Fibroblast of gingiva (primary cell): ENCODE measurements at regions not wholly inside any gene's neighbourhood (a gene's known extent, or its start where the extent isn't known, plus 50 kb on each side); places are given as distances from the start of the nearest gene placed in this dataset.
"Not testable (repeated sequence)": the region's sequence is repeated elsewhere in the genome, so short reads cannot be mapped to it uniquely, and the experiment has no call there.

Source experiments
- DNase-seq: peaks from one replicate; pipeline ENCODE4 v3.0.0-alpha.2; 2011; ENCODE audit warnings: low read depth

DNA sequence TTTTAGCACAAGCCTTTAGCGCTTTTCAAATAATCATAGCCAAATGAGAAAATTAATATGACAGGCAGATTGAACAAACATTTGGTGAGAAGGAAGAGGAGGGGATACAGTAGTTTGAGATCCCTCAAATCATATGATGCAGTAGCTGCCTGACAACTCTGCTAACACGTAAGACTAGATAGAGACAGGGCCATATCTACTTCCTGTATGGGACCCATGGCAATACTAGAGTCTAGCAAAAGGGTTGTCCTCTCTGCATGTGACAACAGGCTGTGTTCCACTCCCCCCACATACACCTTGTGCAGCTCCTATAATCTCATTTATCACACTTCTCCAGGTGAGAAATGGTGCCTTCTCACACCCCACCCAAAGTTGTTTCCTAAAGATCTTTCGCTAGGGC lies 106.3 kb upstream of the NBPF26 start:
- DNase-seq, result not testable (repeated sequence)

GRCh38 chr1:120619867-120620692 lies 103.7 kb upstream of the NBPF26 start:
- DNase-seq, result not testable (repeated sequence)

- not testable (repeated sequence) for DNase-seq
Observed at GRCh38 chr1:120620693-120620969, 103.1 kb upstream of the NBPF26 start.

DNA sequence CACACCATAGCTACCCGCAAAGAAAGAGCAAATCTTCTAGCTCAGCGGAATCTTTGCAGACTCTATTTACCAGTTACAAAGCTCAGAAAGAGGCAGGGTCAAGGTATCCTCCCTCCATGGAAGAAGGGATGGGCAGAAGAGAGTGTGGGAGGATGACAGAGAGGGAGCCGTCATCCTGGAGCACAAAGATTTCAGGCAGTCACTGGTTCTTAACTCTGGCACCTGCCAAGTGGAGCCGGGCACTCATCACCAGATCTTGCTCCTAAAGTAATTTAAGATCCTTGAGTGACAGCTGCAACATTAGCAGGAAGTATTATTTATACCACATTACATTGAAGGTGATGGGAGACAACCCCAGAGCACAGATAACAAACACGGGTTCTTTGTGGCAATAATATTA lies 102.5 kb upstream of the NBPF26 start:
- not testable (repeated sequence) for DNase-seq

- DNase-seq, result not testable (repeated sequence)
Observed at GRCh38 chr1:120623539-120623938, 100.2 kb upstream of the NBPF26 start.

GRCh38 chr1:120624565-120625064 lies 99.1 kb upstream of the NBPF26 start:
- not testable (repeated sequence) for DNase-seq

DNA sequence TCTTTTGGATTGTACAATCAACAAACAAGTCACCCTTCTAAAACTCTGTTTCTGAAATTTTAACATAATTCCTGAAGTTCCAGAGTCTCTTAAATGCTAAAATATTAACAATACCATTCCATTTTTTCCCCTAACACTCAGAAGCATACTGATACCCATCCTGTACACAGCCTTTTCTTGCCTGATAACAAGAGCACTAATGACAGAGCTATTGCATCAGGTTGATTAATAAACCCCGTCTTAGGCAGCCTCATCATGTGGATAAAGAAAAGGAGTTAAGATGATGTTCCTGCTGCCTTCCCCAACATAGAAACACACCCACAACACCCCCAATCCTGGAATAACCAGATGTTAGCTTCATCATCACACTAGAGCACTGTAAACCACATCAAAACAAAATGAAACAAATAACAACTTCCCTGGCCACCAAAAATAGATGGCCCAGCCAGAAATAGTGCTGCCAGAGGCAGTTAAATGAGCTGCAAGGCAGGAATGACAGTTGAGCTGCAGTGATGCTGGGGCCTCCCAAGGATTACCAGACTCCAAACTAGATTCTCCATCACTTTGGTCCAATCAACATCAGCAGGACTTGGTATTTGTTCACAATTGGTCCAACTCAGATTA lies 93.8 kb upstream of the NBPF26 start:
- not testable (repeated sequence) for DNase-seq

- not testable (repeated sequence) for DNase-seq
Observed at GRCh38 chr1:120634816-120635806, 88.6 kb upstream of the NBPF26 start.

- not testable (repeated sequence) for DNase-seq
Observed at GRCh38 chr1:120640261-120641013, 83.3 kb upstream of the NBPF26 start.

DNA sequence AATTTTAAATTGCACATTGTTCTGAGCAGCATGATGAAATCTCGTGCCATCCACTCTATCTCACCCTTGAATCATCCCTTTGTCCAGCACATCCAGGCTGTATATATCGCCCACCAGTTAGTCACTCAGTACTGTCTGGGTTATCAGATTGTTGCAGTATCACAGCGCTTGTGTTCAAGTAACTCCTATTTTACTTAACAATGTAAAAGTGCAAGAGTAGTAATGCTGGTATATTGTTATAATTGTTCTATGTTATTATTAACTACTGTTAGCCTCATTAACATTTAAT lies 82.8 kb upstream of the NBPF26 start:
- DNase-seq, result not testable (repeated sequence)

- not testable (repeated sequence) for DNase-seq
Observed at GRCh38 chr1:120647182-120647581, 76.6 kb upstream of the NBPF26 start.

GRCh38 chr1:120648915-120649623 lies 74.7 kb upstream of the NBPF26 start:
- DNase-seq, result not testable (repeated sequence)

- not testable (repeated sequence) for DNase-seq
Observed at GRCh38 chr1:120649730-120650129, 74.0 kb upstream of the NBPF26 start.

DNA sequence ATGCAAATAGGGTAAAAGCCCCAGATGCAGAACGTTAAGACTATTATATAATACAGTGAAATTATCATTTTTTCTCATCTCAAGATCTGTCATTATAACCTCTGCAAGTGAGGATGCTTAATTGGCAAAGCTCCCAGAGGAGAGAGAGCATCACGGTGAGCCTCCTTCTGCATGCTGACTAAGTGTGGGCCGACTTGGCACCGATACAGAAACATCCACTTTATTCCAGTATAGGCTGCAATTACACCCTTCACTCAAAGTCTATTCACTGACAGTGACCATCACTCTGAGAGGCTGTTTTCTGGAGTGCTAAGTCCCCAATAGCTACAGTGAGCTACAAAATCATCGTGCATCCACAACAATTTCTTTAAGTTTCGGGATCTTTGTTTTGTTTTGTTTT lies 69.6 kb upstream of the NBPF26 start:
- not testable (repeated sequence) for DNase-seq

DNA sequence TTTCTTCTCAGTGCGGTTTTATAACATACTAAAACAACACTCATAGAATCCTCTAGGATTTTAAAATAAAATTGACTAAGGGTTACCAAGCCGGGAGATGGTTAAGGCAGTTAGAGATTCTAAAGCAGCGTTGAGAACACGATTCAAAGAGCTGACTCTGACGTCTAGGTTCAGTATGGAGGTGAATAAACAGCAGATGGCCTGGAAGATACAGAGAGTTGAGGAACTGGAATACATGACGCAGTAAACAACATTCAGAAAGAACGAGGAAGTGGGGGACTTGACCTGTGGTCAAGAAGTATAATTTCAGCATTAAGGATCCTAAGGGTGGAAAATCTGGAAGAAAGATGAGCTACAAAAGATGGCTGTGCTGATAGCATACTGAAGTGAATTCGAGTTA lies 68.4 kb upstream of the NBPF26 start:
- DNase-seq, result not testable (repeated sequence)

DNA sequence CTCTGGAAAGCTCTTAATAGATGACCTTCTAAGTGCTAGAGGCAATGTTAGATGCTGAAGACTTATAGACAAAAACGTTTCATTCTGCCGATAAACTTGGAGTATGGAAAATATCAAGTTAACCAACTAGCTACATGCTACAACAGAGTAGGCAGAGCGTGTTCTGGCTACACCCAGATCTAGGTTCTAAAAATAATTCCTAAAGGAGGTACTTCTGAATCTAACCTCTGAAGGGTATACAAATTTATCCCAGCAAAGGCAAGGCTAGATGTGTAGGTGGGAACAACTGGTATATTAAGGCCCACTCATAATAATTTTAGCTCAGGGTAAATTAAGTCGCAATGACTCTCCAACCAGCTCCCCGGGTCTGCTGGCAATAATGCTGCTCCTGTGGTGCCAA lies 67.6 kb upstream of the NBPF26 start:
- DNase-seq, result not testable (repeated sequence)

DNA sequence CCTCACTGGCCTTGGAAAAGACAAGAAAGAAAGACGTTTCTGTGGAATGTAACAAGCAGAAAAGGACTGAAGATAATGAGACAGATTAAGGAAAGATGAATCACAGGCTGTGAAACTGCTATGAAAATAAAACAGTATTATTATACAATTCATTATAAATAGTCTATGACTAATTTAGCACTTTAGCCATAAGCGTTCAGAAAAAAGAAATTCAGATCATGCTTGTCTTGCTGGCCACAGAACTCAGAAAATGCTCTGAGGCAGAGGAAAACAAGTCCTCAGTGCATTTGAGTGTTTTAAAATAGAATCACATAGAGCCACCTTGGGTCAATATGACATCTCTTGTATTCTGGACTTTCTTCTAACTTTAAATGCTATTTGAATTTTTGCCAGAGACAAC lies 65.9 kb upstream of the NBPF26 start:
- not testable (repeated sequence) for DNase-seq

- DNase-seq, result not testable (repeated sequence)
Observed at GRCh38 chr1:120658622-120659021, 65.1 kb upstream of the NBPF26 start.

GRCh38 chr1:120659133-120659532 lies 64.6 kb upstream of the NBPF26 start:
- not testable (repeated sequence) for DNase-seq

DNA sequence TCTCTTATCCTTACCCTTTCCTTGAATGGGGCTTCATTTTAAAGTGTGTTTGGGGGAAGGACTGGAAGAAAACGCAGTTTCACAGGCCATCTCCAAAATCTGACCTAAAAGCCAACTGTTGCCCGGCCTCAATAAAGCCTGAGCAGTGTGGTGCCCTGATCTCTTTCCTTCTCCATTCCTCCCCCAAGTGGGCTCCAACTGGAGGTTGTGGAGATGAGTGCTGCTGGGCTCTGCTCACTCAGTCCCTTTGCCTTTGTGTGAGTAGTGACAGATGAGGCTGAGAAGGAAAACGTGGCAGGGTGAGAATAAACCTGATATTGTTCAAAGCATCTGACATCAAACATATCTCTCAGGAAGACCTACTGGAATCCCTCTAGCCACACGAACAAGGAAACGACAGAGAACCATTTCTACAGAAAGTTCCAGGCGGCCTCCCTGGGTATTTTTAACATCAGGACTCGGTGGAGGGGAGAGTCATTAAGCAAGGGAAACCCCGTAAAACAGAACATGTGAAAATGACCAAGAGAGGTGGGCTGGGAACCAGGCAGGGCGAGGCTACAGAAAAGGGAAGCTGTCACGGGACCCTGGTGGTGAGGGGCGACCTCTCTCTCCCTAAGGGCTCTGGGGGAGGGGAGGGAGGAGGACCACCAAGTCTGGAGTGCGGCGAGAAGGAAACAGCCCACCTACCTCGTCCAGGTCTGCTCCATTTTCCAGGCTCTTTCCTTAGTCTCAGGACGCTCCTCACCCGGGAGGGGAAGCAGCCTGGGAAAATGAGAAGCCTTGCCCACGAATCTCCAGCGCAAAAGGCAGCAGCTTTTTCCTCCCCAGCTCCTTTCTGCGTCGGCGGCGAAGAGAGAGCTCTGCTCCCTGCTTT lies 59.1 kb upstream of the NBPF26 start:
- DNase-seq, result not testable (repeated sequence)
